ENCODE measurements at regions not wholly inside any gene's neighbourhood (a gene's known extent, or its start where the extent isn't known, plus 50 kb on each side); places are given as distances from the start of the nearest gene placed in this dataset.

DNA sequence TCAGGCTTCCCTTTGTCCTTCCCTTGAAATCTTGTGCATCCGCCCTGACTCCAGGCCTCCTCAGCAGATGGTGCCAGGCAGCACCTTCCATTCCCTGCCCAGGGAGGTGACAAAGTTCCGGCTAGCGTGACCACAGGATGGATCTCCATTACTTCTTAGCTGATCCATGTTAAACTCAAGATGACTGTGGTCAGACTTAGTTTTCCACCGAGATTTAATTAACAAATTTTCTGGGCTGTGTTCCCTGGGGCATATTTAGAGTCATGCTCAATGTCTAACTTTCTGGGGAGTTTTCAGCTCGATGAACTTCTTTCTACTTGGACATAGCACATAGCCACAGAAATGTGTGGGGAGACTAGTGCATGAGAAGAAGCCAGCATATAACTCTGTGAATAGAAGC lies 215.1 kb upstream of the SFRP2 start:
- Mint-ChIP-seq H3K27ac (no peak overlapping the region), H3K27me3 (ENCODE audit: insufficient read depth) (peaks cover 2% of the 10 kb centered on the region), H3K4me1 (no peaks in the 10 kb centered on the region), H3K36me3 (ENCODE audit: low read depth) (no peaks in the 10 kb centered on the region), H3K9me3 (no peaks in the 10 kb centered on the region), H3K4me3 (no peak overlapping the region)
- Histone ChIP-seq H3K4me3 (ENCODE audit: low read length) (no peak overlapping the region), H3K27me3 (ENCODE audit: control insufficient read depth, insufficient read depth, low read length, poor library complexity, severe bottlenecking) (no peaks in the 10 kb centered on the region), H3K27ac (ENCODE audit: low read depth, low read length) (no peak overlapping the region), H3K9ac (ENCODE audit: extremely low read depth, low read length, poor library complexity, severe bottlenecking) (no peak overlapping the region), H3K4me1 (ENCODE audit: control insufficient read depth, insufficient read depth, low read length) (no peaks in the 10 kb centered on the region), H3K36me3 (ENCODE audit: control insufficient read depth, insufficient read depth, low read length) (no peaks in the 10 kb centered on the region), H3K9me3 (ENCODE audit: control insufficient read depth, low read length) (no peaks in the 10 kb centered on the region)
- DNase-seq: no peak
- WGBS, 2 experiments (ENCODE audit: insufficient coverage in 1 of 2, insufficient read length in 1 of 2): 88 to 93% methylated on average over 5 of the region's 5 CpGs
- TF ChIP-seq, protein P1, sequence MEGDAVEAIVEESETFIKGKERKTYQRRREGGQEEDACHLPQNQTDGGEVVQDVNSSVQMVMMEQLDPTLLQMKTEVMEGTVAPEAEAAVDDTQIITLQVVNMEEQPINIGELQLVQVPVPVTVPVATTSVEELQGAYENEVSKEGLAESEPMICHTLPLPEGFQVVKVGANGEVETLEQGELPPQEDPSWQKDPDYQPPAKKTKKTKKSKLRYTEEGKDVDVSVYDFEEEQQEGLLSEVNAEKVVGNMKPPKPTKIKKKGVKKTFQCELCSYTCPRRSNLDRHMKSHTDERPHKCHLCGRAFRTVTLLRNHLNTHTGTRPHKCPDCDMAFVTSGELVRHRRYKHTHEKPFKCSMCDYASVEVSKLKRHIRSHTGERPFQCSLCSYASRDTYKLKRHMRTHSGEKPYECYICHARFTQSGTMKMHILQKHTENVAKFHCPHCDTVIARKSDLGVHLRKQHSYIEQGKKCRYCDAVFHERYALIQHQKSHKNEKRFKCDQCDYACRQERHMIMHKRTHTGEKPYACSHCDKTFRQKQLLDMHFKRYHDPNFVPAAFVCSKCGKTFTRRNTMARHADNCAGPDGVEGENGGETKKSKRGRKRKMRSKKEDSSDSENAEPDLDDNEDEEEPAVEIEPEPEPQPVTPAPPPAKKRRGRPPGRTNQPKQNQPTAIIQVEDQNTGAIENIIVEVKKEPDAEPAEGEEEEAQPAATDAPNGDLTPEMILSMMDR (conservative IDR thresholded peaks at IDR 0.05): no peak

DNA sequence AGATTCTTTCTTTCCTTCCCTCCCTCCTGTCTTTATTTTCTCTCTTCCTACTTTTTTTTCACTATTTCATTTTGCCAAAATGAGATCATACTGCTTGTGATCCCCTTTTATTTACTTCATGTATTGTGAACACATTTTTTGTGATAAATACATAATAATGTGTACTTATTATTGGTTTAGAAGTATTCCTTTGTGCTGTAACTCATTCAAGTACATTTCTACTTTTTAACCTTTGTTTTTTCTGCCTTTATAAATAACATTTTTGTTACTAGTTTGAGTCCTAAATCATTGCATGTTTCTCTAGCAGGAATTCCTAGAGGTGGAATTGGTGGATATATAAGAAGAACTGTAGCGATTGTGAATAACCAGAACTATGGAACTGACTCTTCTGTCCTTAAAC lies 214.5 kb upstream of the SFRP2 start:
- H3K4me3 ChIP-seq (ENCODE audit: low read length): no peak overlapping the region
- H3K27me3 ChIP-seq (ENCODE audit: control insufficient read depth, insufficient read depth, low read length, poor library complexity, severe bottlenecking): no peaks in the 10 kb centered on the region
- TF ChIP-seq, protein P1 (conservative IDR thresholded peaks at IDR 0.05): no peak
- WGBS, 2 experiments (ENCODE audit: insufficient coverage in 1 of 2, insufficient read length in 1 of 2): 81% methylated on average over 1 of the region's 1 CpG; no CpG with 5 or more reads in 1 of the 2 experiments
- DNase-seq: no peak
- no peaks in the 10 kb centered on the region for H3K4me1 ChIP-seq (ENCODE audit: control insufficient read depth, insufficient read depth, low read length)
- no peaks in the 10 kb centered on the region for H3K9me3 ChIP-seq (ENCODE audit: control insufficient read depth, low read length)
- Mint-ChIP-seq H3K9me3 (no peaks in the 10 kb centered on the region), H3K4me1 (no peaks in the 10 kb centered on the region), H3K36me3 (ENCODE audit: low read depth) (no peaks in the 10 kb centered on the region), H3K27me3 (ENCODE audit: insufficient read depth) (peaks cover 2% of the 10 kb centered on the region), H3K27ac (no peak overlapping the region), H3K4me3 (no peak overlapping the region)
- H3K27ac ChIP-seq (ENCODE audit: low read depth, low read length): no peak overlapping the region
- H3K9ac ChIP-seq (ENCODE audit: extremely low read depth, low read length, poor library complexity, severe bottlenecking): no peak overlapping the region
- H3K36me3 ChIP-seq (ENCODE audit: control insufficient read depth, insufficient read depth, low read length): no peaks in the 10 kb centered on the region

DNA sequence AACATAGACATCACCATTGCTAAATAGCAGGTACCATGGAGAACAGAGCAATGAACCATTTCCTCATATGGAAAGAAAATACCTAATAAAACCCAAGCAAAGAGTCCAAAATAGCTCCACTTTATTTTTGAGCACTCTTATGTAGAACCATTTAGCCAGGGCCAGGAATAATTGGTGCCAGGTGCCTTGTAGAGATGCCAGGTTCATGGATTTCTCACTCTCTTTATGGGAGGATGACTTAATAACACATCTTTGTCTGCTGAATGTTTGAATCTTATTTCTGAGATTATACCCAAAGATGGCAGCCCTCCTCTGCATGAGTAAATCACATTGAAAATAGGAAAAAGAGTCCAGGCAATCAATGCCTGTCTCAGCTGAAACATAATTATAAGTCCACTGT lies 212.3 kb upstream of the SFRP2 start:
- Mint-ChIP-seq H3K36me3 (ENCODE audit: low read depth) (no peaks in the 10 kb centered on the region), H3K27me3 (ENCODE audit: insufficient read depth) (peaks cover 2% of the 10 kb centered on the region), H3K4me3 (no peak overlapping the region), H3K9me3 (peaks cover 6% of the 10 kb centered on the region), H3K27ac (no peak overlapping the region), H3K4me1 (peaks cover 5% of the 10 kb centered on the region)
- Histone ChIP-seq H3K9ac (ENCODE audit: extremely low read depth, low read length, poor library complexity, severe bottlenecking) (no peak overlapping the region), H3K27ac (ENCODE audit: low read depth, low read length) (no peak overlapping the region), H3K4me1 (ENCODE audit: control insufficient read depth, insufficient read depth, low read length) (no peaks in the 10 kb centered on the region), H3K4me3 (ENCODE audit: low read length) (no peak overlapping the region), H3K27me3 (ENCODE audit: control insufficient read depth, insufficient read depth, low read length, poor library complexity, severe bottlenecking) (no peaks in the 10 kb centered on the region), H3K9me3 (ENCODE audit: control insufficient read depth, low read length) (no peaks in the 10 kb centered on the region), H3K36me3 (ENCODE audit: control insufficient read depth, insufficient read depth, low read length) (no peaks in the 10 kb centered on the region)
- no peak for DNase-seq
- TF ChIP-seq, protein P1 (conservative IDR thresholded peaks at IDR 0.05): no peak
